GM12872 (cell line): ENCODE measurements at regions not wholly inside any gene's neighbourhood (a gene's known extent, or its start where the extent isn't known, plus 50 kb on each side); places are given as distances from the start of the nearest gene placed in this dataset.

Source experiments
- TF ChIP-seq, protein P1 (sequence below): IDR thresholded peaks from 3 replicates; pipeline ENCODE4 v1.5.1; 2011; ENCODE audit warnings: low read depth, mild to moderate bottlenecking, low read length, moderate library complexity; ENCODE audit not compliant: insufficient read depth

DNA sequence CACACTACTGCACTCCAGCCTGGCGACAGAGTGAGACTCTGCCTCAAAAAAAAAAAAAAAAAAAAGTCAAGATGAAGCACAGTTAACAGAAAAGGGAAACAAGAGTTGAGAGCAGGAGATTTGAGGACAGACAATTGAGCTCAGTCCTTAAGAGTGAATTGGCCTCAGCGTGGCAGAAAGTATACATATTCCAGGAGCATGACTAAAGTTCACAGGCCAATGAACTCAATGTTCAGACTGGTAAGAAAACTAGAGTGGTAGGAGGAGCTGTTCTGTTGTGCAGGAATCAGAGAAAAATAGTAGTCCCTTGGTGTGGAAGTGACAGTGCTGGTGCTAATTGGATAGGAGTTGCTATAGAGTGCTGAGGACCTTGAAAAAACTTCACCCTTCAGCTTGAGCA lies 60.0 kb downstream of the NRN1 start:
- TF ChIP-seq, protein P1, sequence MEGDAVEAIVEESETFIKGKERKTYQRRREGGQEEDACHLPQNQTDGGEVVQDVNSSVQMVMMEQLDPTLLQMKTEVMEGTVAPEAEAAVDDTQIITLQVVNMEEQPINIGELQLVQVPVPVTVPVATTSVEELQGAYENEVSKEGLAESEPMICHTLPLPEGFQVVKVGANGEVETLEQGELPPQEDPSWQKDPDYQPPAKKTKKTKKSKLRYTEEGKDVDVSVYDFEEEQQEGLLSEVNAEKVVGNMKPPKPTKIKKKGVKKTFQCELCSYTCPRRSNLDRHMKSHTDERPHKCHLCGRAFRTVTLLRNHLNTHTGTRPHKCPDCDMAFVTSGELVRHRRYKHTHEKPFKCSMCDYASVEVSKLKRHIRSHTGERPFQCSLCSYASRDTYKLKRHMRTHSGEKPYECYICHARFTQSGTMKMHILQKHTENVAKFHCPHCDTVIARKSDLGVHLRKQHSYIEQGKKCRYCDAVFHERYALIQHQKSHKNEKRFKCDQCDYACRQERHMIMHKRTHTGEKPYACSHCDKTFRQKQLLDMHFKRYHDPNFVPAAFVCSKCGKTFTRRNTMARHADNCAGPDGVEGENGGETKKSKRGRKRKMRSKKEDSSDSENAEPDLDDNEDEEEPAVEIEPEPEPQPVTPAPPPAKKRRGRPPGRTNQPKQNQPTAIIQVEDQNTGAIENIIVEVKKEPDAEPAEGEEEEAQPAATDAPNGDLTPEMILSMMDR = no peak

DNA sequence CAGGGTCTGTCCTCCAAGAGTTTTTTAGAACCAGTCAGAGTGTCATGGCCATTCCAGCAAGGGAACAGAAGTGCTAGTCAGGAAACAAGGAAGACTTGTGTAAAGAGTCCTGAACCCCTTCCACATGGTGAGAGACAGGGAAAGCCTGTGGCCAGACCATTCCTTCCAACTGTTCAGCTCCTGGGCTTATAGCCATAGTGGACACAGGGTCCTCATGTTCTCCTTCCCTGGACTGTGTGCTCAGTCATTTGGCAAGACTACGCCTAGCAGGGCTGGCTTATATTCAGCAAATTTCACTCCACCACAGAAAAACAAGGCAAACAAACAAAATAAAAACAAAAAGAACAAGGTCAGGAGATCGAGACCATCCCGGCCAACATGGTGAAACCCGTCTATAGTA lies 60.5 kb downstream of the NRN1 start:
- TF ChIP-seq, protein P1 = no peak

DNA sequence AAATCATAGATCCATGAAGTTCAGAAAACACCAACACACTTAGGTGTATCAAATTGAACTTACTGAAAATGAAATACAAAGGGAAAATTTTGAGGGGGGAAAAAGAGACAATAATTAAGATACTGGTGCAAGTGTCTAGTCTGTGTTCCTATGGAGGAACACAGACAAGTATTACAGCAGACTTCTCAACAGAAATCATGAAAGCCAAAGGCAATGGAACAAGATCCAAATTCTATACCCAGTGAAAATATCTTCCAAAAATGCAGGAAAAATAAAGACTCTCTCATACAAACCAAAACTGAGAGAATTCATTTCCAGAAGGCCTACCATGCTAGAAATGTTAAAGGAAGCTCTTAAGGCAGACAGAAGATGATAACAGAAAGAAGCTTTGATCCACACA lies 63.1 kb downstream of the NRN1 start:
- TF ChIP-seq, protein P1 = no peak

GRCh38 chr6:5942591-5942990 lies 64.1 kb downstream of the NRN1 start:
- TF ChIP-seq, protein P1 = no peak

DNA sequence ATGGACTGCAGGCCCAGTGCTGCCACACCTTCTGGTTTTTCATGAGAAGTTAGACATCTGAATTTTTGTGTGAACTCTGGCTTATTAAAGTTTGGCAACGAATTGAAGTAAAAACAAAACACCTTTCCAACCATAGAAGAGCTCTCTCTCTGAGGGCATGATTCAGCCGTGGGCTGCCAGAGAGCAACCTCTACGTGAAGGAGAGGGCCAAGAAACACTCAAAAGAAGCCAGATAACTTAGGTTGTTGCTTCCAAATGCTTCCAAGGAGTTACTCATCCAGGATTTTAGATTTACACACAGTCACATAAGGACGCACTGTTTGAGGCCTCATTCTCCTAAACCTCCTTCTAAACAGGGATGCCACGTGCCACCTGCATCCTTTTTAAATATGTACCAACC lies 65.5 kb downstream of the NRN1 start:
- TF ChIP-seq, protein P1 = no peak

DNA sequence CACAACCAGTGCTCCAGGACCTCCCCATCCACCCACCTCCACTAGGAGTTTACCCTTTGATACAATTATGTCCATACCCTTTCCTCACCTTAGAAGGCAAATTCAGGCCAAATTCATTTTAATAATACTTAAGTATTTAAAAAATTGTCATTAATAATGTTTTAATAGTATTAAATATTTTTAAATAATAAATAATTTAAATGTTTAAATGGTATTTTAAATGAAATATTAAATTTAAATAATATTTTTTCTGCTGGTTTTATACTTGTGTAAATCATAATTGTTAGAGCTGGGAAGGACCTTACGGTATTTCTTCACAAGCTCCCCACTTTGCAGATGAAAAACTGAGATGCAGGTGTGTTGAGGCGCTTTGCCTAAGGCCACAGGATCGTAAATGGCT lies 67.8 kb downstream of the NRN1 start:
- TF ChIP-seq, protein P1 = no peak

DNA sequence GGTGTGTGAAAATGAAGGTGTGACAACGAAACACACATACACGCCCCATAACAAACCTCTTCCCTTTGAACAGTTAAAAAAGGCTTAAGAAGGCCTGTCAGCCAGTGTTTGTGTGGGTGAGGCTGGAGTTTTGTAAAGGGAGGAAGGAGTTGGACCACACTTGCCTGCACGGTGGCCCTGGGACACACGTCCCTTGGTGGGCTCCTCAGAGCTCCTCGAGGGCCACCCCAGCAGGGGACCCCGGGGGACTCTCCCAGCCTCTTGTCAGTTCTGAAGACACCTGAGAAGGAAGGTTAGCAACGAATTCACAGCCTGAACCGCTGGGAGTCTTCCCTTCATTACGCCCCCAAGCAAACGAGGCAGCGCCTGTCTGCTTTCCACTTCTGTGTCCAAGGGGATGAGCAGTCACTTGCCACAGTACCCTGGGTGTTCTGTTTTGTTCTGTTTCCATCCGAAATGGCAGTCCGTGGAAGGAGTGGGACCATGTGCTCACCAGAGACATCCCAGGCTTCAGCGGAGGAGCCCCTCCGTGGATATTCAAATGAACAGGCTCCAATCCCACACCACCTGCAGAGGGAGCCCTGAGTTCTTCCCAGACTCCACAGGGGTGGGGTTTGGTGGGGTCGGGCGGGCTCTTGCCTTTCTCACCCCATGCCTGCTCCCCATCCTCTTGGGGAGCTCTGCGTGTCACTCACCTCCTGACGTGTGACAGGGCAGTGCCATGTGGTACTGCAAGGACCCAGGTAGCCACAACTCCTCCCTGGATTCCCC lies 68.6 kb downstream of the NRN1 start:
- TF ChIP-seq, protein P1 = no peak
